Large intestine (tissue), 3 donors: ENCODE measurements at regions not wholly inside any gene's neighbourhood (a gene's known extent, or its start where the extent isn't known, plus 50 kb on each side); places are given as distances from the start of the nearest gene placed in this dataset.
"Not testable (repeated sequence)": the region's sequence is repeated elsewhere in the genome, so short reads cannot be mapped to it uniquely, and the experiment has no call there.

Source experiments
- DNase-seq, 2 donors: peaks; one replicate each; pipeline versions ENCODE4 v3.0.0 to v3.0.0-alpha.2; 2013
- H3K27ac ChIP-seq: one replicate; pipeline ENCODE4 v1.5.1; 2013; ENCODE audit warnings: low read length
- H3K27me3 ChIP-seq: 2 replicates; pipeline ENCODE4 v1.6.1; 2013; ENCODE audit warnings: low read length; ENCODE audit not compliant: control insufficient read depth, insufficient read depth
- H3K36me3 ChIP-seq: 2 replicates; pipeline ENCODE4 v1.6.1; 2013; ENCODE audit warnings: low read length; ENCODE audit not compliant: control insufficient read depth, insufficient read depth
- H3K4me1 ChIP-seq: one replicate; pipeline ENCODE4 v1.6.1; 2013; ENCODE audit warnings: low read length; ENCODE audit not compliant: control insufficient read depth, insufficient read depth
- H3K4me3 ChIP-seq: one replicate; pipeline ENCODE4 v1.5.1; 2013; ENCODE audit warnings: low read length
- H3K9me3 ChIP-seq: one replicate; pipeline ENCODE4 v1.6.1; 2013; ENCODE audit warnings: mild to moderate bottlenecking, low read depth, low read length, moderate library complexity; ENCODE audit not compliant: control insufficient read depth
- WGBS: methylation state at CpG from one replicate; pipeline ENCODE4 v1.1.5; 2013; ENCODE audit warnings: low lambda C conversion rate; ENCODE audit not compliant: insufficient coverage; 5-methylcytosine and 5-hydroxymethylcytosine counted together

DNA sequence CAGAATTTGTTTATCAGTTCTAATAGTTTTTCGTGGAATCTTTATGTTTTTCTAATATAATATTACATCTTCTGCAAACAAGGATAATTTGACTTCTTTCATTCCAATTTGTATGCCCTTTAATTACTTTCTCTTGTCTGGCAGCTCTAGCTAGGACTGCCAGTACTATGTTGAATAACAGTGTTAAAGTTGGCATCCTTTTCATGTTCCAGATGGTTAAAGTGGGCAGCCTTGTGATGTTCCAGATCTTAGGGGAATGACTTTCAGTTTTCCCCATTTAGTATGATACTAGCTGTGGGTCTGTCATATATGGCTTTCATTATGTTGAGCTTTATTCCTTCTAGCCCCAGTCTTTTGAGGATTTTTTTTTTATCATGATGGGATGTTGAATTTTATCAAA lies 220.6 kb upstream of the WDFY3 start:
- no peak overlapping the region for H3K27ac ChIP-seq

GRCh38 chr4:85196015-85196414 lies 229.5 kb upstream of the WDFY3 start:
- WGBS = no CpG with 5 or more reads among the region's 7 CpGs
- H3K4me3 ChIP-seq, H3K27ac ChIP-seq, DNase-seq, H3K4me1 ChIP-seq, H3K36me3 ChIP-seq, H3K9me3 ChIP-seq, H3K27me3 ChIP-seq: not testable (repeated sequence)

More for the DNA sequence above, 220.6 kb upstream of the WDFY3 start:
- no peak overlapping the region for H3K4me3 ChIP-seq
- H3K4me1 ChIP-seq = no peaks in the 10 kb centered on the region
- H3K36me3 ChIP-seq = no peaks in the 10 kb centered on the region
- H3K27me3 ChIP-seq = no peaks in the 10 kb centered on the region
- no peaks in the 10 kb centered on the region for H3K9me3 ChIP-seq
- no peak for DNase-seq
- 83% methylated on average over 1 of the region's 1 CpG for WGBS

DNA sequence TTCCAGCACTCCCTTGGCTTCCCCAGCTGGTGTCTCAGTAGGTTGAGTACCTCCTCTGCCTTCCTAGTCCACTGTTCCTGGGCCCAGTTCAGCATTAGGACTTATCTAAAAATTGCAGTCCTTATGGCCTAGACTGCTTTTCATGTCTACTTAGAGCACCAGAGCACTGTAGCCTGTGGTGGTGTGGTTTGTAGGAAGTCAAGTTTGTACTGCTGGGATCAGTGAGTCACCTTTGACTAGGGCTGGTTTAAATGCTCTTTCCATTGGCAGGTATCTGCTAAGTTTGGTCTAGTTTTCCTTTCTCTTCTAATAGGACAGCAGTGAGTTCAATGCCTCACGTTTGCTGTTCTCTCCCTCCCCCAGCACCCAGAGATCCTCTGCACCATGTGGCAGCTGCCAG lies 233.6 kb upstream of the WDFY3 start:
- Histone ChIP-seq H3K27me3 (no peaks in the 10 kb centered on the region), H3K4me3 (no peak overlapping the region), H3K4me1 (no peaks in the 10 kb centered on the region), H3K9me3 (peaks cover 6% of the 10 kb centered on the region), H3K36me3 (no peaks in the 10 kb centered on the region), H3K27ac (no peak overlapping the region)
- DNase-seq = no peak
- no CpG with 5 or more reads among the region's 1 CpG for WGBS

DNA sequence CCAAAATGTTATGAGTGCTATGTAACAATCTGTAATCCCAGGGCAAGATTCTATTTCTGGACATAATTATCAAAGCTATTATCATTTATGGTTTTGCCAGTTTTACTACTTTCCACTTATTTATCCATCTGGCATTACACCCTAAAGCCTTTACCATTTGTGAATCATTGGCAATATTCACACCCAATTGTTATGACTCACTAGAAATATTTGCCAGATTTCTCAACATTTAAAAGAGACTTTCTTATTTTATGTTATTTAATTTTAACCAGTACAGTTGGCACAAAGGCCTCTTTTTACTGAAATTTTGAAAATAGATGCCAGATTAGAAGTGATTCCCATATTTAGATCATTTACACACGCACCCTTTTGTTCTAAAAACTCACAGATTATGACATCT lies 242.7 kb upstream of the WDFY3 start:
- no peak for DNase-seq
- Histone ChIP-seq H3K36me3 (no peaks in the 10 kb centered on the region), H3K4me1 (no peaks in the 10 kb centered on the region), H3K27me3 (no peaks in the 10 kb centered on the region), H3K4me3 (no peak overlapping the region), H3K27ac (no peak overlapping the region), H3K9me3 (no peaks in the 10 kb centered on the region)
- WGBS = 80% methylated on average over 1 of the region's 1 CpG

DNA sequence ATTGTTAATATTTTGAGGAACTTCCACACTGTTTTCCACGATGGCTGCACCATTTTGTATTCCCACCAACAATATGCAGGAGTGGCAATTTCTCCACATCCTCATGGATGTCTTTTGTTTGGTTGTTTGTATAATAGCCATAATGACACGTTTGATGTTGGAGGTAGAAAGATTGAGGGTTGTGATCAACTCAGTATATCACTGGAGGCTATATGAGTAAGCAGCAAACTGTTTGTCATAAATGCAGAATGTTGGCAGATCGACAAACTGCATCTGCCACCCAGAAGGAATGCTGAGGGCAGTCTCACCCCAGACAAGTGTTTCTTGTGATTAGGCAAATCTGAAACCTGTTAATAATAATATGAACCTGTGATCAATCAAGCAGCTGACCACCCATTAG lies 243.9 kb upstream of the WDFY3 start:
- Histone ChIP-seq H3K4me1 (no peaks in the 10 kb centered on the region), H3K27me3 (no peaks in the 10 kb centered on the region), H3K4me3 (no peak overlapping the region), H3K36me3 (no peaks in the 10 kb centered on the region), H3K9me3 (no peaks in the 10 kb centered on the region), H3K27ac (no peak overlapping the region)
- DNase-seq = no peak
- 80% methylated on average over 1 of the region's 3 CpGs for WGBS

DNA sequence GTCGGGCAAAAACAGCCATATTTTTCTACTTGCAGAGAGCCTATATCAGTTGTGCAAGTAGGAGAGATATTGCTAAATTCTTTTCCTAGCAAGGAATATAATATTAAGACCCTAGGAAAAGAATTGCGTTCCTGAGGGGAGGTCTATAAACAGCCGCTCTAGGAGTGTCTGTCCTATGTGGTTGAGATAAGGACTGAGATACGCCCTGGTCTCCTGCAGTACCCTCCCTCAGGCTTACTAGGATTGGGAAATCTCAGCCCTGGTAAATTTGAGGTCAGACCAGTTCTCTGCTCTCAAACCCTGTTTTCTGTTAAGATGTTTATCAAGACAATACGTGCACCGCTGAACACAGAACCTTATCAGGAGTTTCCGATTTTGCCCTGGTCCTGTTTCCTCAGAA lies 250.1 kb upstream of the WDFY3 start:
- not testable (repeated sequence) for H3K36me3 ChIP-seq, H3K4me1 ChIP-seq, H3K27ac ChIP-seq, H3K4me3 ChIP-seq, H3K9me3 ChIP-seq, H3K27me3 ChIP-seq, DNase-seq
- 100% methylated on average over 1 of the region's 7 CpGs for WGBS

DNA sequence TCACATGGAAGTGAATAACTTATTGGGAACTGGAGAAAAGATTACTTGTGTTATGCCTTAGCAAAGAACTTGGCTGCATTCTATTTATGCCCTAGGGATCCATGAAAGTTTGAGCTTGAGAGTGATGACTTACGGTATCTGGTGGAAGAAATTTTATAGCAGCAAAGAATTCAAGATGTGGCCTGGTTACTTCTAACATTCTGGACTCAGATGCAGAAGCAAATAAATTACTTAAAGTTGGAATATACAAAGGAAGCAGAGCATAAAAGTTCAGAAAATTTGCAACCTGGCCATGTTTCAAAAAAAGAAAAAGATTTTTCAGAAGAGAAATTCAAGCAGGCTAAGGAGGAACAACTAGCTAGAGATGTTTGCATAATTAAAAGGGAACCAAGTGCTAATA lies 252.3 kb upstream of the WDFY3 start:
- Histone ChIP-seq H3K27me3 (no peaks in the 10 kb centered on the region), H3K27ac (no peak overlapping the region), H3K9me3 (no peaks in the 10 kb centered on the region), H3K4me3 (no peak overlapping the region), H3K36me3 (no peaks in the 10 kb centered on the region), H3K4me1 (no peaks in the 10 kb centered on the region)
- WGBS = no CpG with 5 or more reads among the region's 1 CpG
- no peak for DNase-seq

DNA sequence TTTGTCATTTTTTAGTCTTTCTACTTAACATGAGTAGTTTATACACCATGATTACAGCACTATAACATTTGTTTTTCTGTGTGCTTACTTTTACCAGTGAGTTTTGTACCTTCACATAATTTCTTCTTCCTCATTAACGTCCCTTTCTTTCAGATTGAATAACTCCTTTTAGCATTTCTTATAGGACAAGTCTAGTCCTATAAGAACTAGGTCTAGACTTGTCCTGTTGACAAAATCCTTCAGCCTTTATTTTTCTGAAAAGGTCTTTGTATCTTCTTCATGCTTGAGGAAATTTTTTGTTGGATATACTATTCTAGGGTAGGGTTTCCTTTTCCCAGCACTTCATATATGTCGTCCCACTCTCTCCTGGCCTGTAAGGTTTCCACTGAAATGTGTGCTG lies 253.3 kb upstream of the ARHGAP24 start:
- no peaks in the 10 kb centered on the region for H3K9me3 ChIP-seq
- no peaks in the 10 kb centered on the region for H3K4me1 ChIP-seq
- no peak for DNase-seq
- no peaks in the 10 kb centered on the region for H3K36me3 ChIP-seq
- H3K27ac ChIP-seq = no peak overlapping the region
- no peaks in the 10 kb centered on the region for H3K27me3 ChIP-seq
- 72% methylated on average over 2 of the region's 2 CpGs for WGBS
- no peak overlapping the region for H3K4me3 ChIP-seq

- Histone ChIP-seq H3K4me3 (no peak overlapping the region), H3K36me3 (no peaks in the 10 kb centered on the region), H3K27ac (no peak overlapping the region), H3K4me1 (no peaks in the 10 kb centered on the region), H3K9me3 (peaks cover 2% of the 10 kb centered on the region), H3K27me3 (no peaks in the 10 kb centered on the region)
- DNase-seq = no peak
- WGBS = 50% methylated on average over 1 of the region's 4 CpGs
Measured at GRCh38 chr4:85222561-85222960, 252.4 kb upstream of the ARHGAP24 start.

DNA sequence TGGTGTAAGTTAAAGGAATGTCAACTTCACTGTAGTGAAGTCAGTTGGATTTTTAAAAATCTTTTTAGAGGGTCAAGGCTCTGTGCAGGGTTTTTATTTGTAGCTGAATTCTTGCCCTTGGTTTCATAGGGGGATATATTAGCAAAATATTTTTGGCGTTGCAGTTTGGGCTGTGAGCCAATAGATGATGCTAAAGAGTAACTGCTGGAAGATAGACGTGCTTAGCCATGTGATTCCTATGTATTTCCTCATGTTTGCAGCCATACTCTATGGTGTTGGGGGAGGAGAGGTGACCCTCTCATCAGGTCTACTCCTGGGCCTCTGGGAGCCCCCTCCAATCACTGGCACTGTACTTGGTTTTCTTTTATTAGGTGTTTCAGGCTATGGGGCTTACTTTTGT lies 246.7 kb upstream of the ARHGAP24 start:
- H3K4me3 ChIP-seq = no peak overlapping the region
- no peaks in the 10 kb centered on the region for H3K36me3 ChIP-seq
- WGBS = no CpG with 5 or more reads among the region's 2 CpGs
- peaks cover 4% of the 10 kb centered on the region for H3K9me3 ChIP-seq
- H3K4me1 ChIP-seq = no peaks in the 10 kb centered on the region
- no peak overlapping the region for H3K27ac ChIP-seq
- no peaks in the 10 kb centered on the region for H3K27me3 ChIP-seq
- DNase-seq = no peak

DNA sequence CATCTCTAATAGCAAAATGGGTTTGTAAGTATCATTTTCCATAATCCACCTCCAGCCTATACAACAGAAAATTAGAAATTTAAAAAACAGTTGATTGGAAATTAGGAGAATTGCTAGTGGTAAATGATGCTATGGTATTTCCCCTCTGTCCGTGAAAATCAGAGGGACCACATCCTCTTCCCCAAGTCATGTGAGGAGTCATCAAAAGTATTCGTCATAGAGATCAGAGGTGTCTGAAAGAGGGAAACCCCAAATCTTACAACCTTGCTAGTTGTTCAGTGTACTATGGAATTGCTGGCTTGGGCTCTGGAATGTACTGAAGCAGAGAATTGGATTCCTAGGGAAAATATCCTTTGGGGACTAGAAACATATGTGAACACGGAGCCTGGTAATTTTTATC lies 241.4 kb upstream of the ARHGAP24 start:
- Histone ChIP-seq H3K27me3 (no peaks in the 10 kb centered on the region), H3K4me1 (no peaks in the 10 kb centered on the region), H3K36me3 (no peaks in the 10 kb centered on the region), H3K9me3 (no peaks in the 10 kb centered on the region), H3K27ac (no peak overlapping the region), H3K4me3 (no peak overlapping the region)
- WGBS = no CpG with 5 or more reads among the region's 3 CpGs
- DNase-seq = no peak
